ENCODE measurements at regions not wholly inside any gene's neighbourhood (a gene's known extent, or its start where the extent isn't known, plus 50 kb on each side); places are given as distances from the start of the nearest gene placed in this dataset.

DNA sequence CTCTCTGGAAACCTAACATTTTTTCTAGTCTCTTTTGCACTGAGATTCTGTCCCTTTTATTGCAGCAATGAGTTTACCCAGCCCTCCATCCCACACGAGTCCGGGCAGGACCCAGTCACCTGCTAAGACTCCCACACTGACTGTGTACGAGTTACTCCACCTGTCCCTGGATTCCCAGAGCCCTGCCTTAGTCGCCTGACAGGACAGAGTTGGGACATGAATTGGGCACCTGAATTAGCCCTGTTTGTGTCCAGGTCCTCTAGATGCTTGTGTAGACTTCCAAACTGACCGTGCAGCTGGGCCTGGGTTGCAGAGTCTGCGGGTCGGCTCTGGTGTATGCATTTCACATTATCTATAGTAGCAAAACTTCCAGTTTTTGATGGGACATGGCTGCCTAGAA, 238.7 kb downstream of the VAPA start:
- no peak overlapping the region for H3K4me3 ChIP-seq (ENCODE audit: severe bottlenecking)
- ATAC-seq (ENCODE audit: low read depth) = no peak
- H3K4me1 ChIP-seq (ENCODE audit: insufficient read depth, poor library complexity, severe bottlenecking) = no peaks in the 10 kb centered on the region
- no peak overlapping the region for H3K27ac ChIP-seq (ENCODE audit: poor library complexity, severe bottlenecking)
- no peaks in the 10 kb centered on the region for H3K27me3 ChIP-seq (ENCODE audit: insufficient read depth, poor library complexity, severe bottlenecking)
- DNase-seq (ENCODE audit: low spot score) = no peak
- H3K9me3 ChIP-seq (ENCODE audit: severe bottlenecking) = no peaks in the 10 kb centered on the region
- H3K36me3 ChIP-seq (ENCODE audit: low read depth) = no peaks in the 10 kb centered on the region
- TF ChIP-seq, protein P1, sequence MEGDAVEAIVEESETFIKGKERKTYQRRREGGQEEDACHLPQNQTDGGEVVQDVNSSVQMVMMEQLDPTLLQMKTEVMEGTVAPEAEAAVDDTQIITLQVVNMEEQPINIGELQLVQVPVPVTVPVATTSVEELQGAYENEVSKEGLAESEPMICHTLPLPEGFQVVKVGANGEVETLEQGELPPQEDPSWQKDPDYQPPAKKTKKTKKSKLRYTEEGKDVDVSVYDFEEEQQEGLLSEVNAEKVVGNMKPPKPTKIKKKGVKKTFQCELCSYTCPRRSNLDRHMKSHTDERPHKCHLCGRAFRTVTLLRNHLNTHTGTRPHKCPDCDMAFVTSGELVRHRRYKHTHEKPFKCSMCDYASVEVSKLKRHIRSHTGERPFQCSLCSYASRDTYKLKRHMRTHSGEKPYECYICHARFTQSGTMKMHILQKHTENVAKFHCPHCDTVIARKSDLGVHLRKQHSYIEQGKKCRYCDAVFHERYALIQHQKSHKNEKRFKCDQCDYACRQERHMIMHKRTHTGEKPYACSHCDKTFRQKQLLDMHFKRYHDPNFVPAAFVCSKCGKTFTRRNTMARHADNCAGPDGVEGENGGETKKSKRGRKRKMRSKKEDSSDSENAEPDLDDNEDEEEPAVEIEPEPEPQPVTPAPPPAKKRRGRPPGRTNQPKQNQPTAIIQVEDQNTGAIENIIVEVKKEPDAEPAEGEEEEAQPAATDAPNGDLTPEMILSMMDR (IDR thresholded peaks at IDR 0.05; ENCODE audit: poor library complexity, severe bottlenecking) = no peak

DNA sequence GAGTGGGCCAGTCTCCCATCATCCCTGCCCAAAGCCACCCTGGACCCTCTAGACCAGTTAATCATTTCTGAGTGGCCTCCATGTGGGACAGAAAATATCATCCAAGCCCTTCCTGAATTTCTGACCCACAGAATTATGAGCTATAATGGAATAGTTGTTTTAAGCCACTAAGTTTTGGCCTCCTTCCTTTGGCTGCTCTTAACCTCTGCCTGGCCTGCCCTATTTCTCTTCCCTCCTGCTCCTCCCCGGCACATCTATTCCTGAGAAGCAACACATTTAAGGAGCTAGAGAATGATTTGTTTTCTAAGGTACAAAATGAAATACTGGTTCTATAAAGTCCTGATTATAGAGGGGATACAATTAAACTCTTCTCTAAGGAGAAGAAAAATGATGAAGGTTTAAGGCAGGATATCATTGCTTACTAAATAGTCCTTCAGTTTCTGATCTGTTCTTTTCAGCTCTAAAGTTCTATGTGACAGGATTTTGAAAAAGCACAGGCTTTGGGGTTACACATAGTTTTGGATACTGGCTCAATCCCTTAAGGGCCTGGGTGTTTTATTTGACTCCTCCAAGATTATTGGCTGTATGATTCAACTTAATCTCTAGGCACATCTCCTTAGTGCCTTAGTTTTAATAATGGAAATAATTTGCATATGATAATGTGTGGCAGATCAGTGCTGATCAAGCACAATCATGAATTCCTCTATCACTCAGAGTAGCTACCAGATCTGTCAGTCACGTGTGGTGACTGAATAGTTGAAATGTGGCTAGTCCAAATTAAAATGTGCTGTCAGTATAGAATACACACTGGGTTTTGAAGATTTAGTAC, 240.3 kb downstream of the VAPA start:
- Histone ChIP-seq H3K4me1 (ENCODE audit: insufficient read depth, poor library complexity, severe bottlenecking) (no peaks in the 10 kb centered on the region), H3K9me3 (ENCODE audit: severe bottlenecking) (no peaks in the 10 kb centered on the region), H3K36me3 (ENCODE audit: low read depth) (no peaks in the 10 kb centered on the region), H3K27me3 (ENCODE audit: insufficient read depth, poor library complexity, severe bottlenecking) (no peaks in the 10 kb centered on the region), H3K27ac (ENCODE audit: poor library complexity, severe bottlenecking) (no peak overlapping the region), H3K4me3 (ENCODE audit: severe bottlenecking) (no peak overlapping the region)
- DNase-seq (ENCODE audit: low spot score) (no peak), ATAC-seq (ENCODE audit: low read depth) (no peak)
- TF ChIP-seq, protein P1 (IDR thresholded peaks at IDR 0.05; ENCODE audit: poor library complexity, severe bottlenecking) = no peak

DNA sequence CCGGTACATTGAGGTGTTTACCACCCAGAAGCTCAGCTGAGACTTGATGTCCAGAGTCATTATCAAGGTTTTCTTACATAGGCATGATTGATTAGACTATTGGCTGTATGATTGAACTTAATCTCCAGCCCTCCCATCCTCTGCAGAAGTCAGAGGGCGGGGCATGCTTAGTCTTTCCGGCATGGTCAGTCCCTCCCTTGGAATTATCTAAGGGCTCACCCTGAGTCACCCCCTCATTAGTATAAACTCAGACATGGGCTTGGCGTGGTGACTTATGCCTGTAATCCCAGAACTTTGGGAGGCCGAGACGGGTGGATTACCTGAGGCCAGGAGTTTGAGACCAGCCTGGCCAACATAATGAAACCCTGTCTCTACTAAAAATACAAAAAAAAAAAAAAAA, 243.9 kb downstream of the VAPA start:
- no peak overlapping the region for H3K4me3 ChIP-seq (ENCODE audit: severe bottlenecking)
- TF ChIP-seq, protein P1 (IDR thresholded peaks at IDR 0.05; ENCODE audit: poor library complexity, severe bottlenecking) = no peak

DNA sequence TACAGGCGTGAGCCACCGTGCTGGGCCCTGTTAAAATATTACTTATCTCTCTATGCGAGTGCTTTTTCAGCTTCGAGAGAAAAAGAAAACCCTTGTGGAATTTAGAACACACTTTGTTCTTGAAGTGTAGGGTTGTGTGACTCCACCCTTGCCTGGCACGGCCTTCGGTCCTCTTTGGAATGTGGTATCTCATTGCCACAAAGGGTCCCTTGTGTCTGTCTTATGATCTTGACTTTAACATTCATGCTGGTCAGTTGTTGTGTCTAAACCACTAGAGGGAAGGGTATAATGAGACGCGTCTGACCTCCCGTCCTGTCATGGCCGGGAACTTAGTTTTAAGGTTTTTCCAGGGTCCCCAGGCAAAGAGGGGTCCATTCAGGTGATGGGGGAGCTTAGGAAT, 246.4 kb downstream of the VAPA start:
- TF ChIP-seq, protein P1 (IDR thresholded peaks at IDR 0.05; ENCODE audit: poor library complexity, severe bottlenecking) = no peak

More for the DNA sequence above, 243.9 kb downstream of the VAPA start:
- no peak for ATAC-seq (ENCODE audit: low read depth)
- Histone ChIP-seq H3K4me1 (ENCODE audit: insufficient read depth, poor library complexity, severe bottlenecking) (no peaks in the 10 kb centered on the region), H3K9me3 (ENCODE audit: severe bottlenecking) (no peaks in the 10 kb centered on the region), H3K36me3 (ENCODE audit: low read depth) (no peaks in the 10 kb centered on the region), H3K27me3 (ENCODE audit: insufficient read depth, poor library complexity, severe bottlenecking) (no peaks in the 10 kb centered on the region), H3K27ac (ENCODE audit: poor library complexity, severe bottlenecking) (no peak overlapping the region)
- DNase-seq (ENCODE audit: low spot score) = no peak

DNA sequence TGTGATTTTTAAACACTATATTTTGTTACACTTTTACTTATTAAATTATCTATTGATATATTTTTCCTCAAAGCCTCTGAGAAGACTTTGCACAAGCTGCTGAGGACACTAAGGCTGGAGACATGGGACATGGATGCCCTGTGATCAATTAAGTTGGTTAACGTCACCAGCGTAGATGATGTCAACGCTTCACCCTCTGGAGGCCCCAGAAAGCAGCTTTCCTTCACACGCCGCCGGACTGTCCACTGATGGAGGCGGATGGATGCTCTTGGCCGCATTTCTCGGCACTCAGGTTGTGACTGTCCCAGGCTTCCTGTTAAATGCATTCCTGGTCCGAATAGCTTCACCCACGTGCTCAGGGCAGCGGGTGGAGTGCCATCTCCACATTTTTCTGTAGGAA, 247.5 kb downstream of the VAPA start:
- H3K4me1 ChIP-seq (ENCODE audit: insufficient read depth, poor library complexity, severe bottlenecking) = no peaks in the 10 kb centered on the region
- no peak for ATAC-seq (ENCODE audit: low read depth)
- H3K9me3 ChIP-seq (ENCODE audit: severe bottlenecking) = no peaks in the 10 kb centered on the region
- no peak overlapping the region for H3K4me3 ChIP-seq (ENCODE audit: severe bottlenecking)
- H3K27ac ChIP-seq (ENCODE audit: poor library complexity, severe bottlenecking) = no peak overlapping the region
- TF ChIP-seq, protein P1 (IDR thresholded peaks at IDR 0.05; ENCODE audit: poor library complexity, severe bottlenecking) = no peak
- DNase-seq (ENCODE audit: low spot score) = no peak
- H3K27me3 ChIP-seq (ENCODE audit: insufficient read depth, poor library complexity, severe bottlenecking) = no peaks in the 10 kb centered on the region
- H3K36me3 ChIP-seq (ENCODE audit: low read depth) = no peaks in the 10 kb centered on the region

More for the DNA sequence above, 246.4 kb downstream of the VAPA start:
- H3K27me3 ChIP-seq (ENCODE audit: insufficient read depth, poor library complexity, severe bottlenecking) = no peaks in the 10 kb centered on the region
- H3K4me3 ChIP-seq (ENCODE audit: severe bottlenecking) = no peak overlapping the region
- DNase-seq (ENCODE audit: low spot score) (no peak), ATAC-seq (ENCODE audit: low read depth) (no peak)
- no peaks in the 10 kb centered on the region for H3K4me1 ChIP-seq (ENCODE audit: insufficient read depth, poor library complexity, severe bottlenecking)
- no peaks in the 10 kb centered on the region for H3K36me3 ChIP-seq (ENCODE audit: low read depth)
- H3K27ac ChIP-seq (ENCODE audit: poor library complexity, severe bottlenecking) = no peak overlapping the region
- H3K9me3 ChIP-seq (ENCODE audit: severe bottlenecking) = no peaks in the 10 kb centered on the region

Measured in RWPE2 (cell line).